ENCODE measurements at regions not wholly inside any gene's neighbourhood (a gene's known extent, or its start where the extent isn't known, plus 50 kb on each side); places are given as distances from the start of the nearest gene placed in this dataset.

GRCh38 chr2:217749008-217749407, 253.8 kb downstream of the TNS1 start:
- no peak for DNase-seq

GRCh38 chr2:217746808-217747207, 256.0 kb downstream of the TNS1 start:
- DNase-seq: no peak

- no peak for DNase-seq
These were observed 258.6 kb downstream of the TNS1 start for GRCh38 chr2:217743966-217744761.

GRCh38 chr2:217743407-217743806, 259.4 kb downstream of the TNS1 start:
- no peak for DNase-seq

GRCh38 chr2:217742841-217743240, 260.0 kb downstream of the TNS1 start:
- no peak for DNase-seq

- DNase-seq: no peak
These were observed 260.5 kb downstream of the TNS1 start for GRCh38 chr2:217742276-217742675.

GRCh38 chr2:217741381-217741955, 261.3 kb downstream of the TNS1 start:
- DNase-seq: no peak

GRCh38 chr2:217740756-217741155, 262.0 kb downstream of the TNS1 start:
- DNase-seq: no peak

GRCh38 chr2:217740178-217740577, 262.6 kb downstream of the TNS1 start:
- no peak for DNase-seq

GRCh38 chr2:217739741-217740140, 263.1 kb downstream of the TNS1 start:
- no peak for DNase-seq

- no peak for DNase-seq
These were observed 264.7 kb downstream of the TNS1 start for GRCh38 chr2:217738061-217738460.

- no peak for DNase-seq
These were observed 265.8 kb downstream of the TNS1 start for GRCh38 chr2:217736776-217737550.

- DNase-seq: no peak
These were observed 266.9 kb downstream of the TNS1 start for GRCh38 chr2:217735899-217736298.

- DNase-seq: no peak
These were observed 267.8 kb downstream of the TNS1 start for GRCh38 chr2:217735034-217735433.

- no peak for DNase-seq
These were observed 269.3 kb downstream of the TNS1 start for GRCh38 chr2:217733461-217733860.

- DNase-seq: no peak
These were observed 269.8 kb downstream of the TNS1 start for GRCh38 chr2:217732992-217733391.

GRCh38 chr2:217731805-217732204, 271.0 kb downstream of the TNS1 start:
- DNase-seq: no peak

GRCh38 chr2:217729421-217730053, 273.3 kb downstream of the TNS1 start:
- DNase-seq: no peak

- DNase-seq: no peak
These were observed 275.0 kb downstream of the TNS1 start for GRCh38 chr2:217727801-217728200.

GRCh38 chr2:217725409-217725808, 277.4 kb downstream of the TNS1 start:
- no peak for DNase-seq

GRCh38 chr2:217724471-217724870, 278.3 kb downstream of the TNS1 start:
- DNase-seq: no peak

GRCh38 chr2:217723981-217724380, 278.8 kb downstream of the TNS1 start:
- no peak for DNase-seq

GRCh38 chr2:217722883-217723472, 279.8 kb downstream of the TNS1 start:
- DNase-seq: no peak
